DLD1 (cell line): ENCODE measurements at regions not wholly inside any gene's neighbourhood (a gene's known extent, or its start where the extent isn't known, plus 50 kb on each side); places are given as distances from the start of the nearest gene placed in this dataset.

Source experiments
- in situ Hi-C: cut with HindIII; loops from 2 replicates; pipeline ENCODE4 v1.10.0; 2017; ENCODE audit warnings: low sequenced_read_pairs

DNA sequence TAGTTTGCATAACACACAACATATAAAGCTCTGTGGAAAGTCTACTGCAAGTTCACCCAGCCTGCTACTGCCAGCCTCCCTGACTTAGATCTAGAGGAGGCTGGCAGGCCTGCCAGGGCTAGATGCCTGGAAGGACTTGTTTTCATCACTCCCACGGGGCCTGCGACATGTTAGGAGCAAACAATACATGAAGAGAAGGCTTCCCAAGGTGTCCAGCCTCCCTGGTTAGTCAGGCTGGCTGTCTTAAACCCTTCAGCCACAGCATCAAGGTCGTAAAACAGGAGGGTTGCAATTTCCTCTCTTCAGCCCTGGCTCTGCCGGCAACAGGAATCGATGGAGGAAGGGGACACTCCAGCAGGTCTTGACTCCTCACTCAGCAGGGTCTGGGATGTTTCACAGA lies 104.5 kb downstream of the NGF start:
- in situ Hi-C loops = no loop called here

- in situ Hi-C loops = no loop called here
These were observed 107.8 kb downstream of the NGF start for GRCh38 chr1:115230281-115230680.

DNA sequence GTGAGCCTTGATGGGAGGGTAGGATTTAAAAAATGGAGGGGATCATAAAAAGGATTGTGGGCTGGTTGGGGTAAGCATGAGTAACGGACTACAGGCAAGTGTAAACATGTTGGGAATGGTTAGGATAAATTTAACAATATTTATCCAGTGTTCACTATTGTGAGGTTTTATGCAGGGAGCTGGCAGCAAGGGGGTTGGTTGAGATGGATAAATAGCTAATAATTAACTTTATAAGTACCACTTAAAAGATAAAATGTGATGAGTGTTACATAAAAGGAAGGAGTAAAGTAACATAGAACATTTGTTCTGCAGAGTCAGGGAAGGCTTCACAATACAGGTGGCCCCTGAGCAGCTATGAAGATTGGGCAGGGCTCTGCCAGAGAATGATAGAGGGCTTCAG lies 109.0 kb downstream of the NGF start:
- in situ Hi-C loops = no loop called here

GRCh38 chr1:115228191-115228590 lies 109.9 kb downstream of the NGF start:
- in situ Hi-C loops = no loop called here

- in situ Hi-C loops = no loop called here
These were observed 110.5 kb downstream of the NGF start for GRCh38 chr1:115227346-115228082.

GRCh38 chr1:115225993-115226685 lies 111.9 kb downstream of the NGF start:
- in situ Hi-C loops = no loop called here

DNA sequence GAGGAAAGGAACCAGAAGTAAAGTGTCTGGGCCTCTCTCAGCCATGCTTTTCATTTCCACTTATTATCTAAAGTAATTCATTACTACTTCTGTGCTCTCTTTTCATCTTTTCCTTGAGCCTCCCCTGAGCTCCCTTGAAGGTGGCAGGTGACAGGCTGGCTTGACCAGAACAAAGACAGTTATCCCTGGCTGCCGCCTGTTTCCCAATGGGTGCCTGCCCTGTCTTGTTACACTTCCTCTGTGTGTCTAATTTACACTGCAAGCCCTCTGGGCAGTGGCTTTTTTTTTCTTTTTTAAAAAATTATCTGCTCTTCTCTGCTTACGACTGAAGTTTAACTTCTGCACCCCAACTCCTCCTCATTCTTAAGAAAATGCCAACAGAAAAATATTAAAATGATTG lies 113.4 kb downstream of the NGF start:
- in situ Hi-C loops = no loop called here

GRCh38 chr1:115222616-115223402 lies 115.2 kb downstream of the NGF start:
- in situ Hi-C loops = no loop called here

- in situ Hi-C loops = no loop called here
These were observed 117.4 kb downstream of the NGF start for GRCh38 chr1:115220340-115221270.

DNA sequence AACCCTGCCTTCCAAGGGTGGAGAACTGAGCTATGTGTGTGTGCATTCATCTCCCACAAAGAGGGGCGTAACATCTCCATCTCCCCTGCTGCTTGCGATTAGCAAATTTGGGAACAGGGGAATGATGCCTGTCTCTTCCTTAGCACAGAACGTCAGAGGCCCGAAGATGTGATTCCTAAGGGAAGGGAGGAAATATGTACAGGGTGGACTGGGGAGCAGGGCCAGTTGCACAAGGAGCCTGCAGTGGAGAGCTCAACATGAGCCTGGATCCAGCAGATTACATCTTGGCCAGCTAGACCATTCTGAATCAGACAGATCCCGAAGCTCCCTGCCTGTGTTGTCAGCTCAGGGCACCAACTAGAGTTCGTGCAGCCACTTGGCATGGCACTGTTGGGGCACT lies 118.1 kb downstream of the NGF start:
- in situ Hi-C loops = no loop called here

GRCh38 chr1:115218699-115219098 lies 119.3 kb downstream of the NGF start:
- in situ Hi-C loops = no loop called here

GRCh38 chr1:115218034-115218405 lies 120.0 kb downstream of the NGF start:
- in situ Hi-C loops = no loop called here

DNA sequence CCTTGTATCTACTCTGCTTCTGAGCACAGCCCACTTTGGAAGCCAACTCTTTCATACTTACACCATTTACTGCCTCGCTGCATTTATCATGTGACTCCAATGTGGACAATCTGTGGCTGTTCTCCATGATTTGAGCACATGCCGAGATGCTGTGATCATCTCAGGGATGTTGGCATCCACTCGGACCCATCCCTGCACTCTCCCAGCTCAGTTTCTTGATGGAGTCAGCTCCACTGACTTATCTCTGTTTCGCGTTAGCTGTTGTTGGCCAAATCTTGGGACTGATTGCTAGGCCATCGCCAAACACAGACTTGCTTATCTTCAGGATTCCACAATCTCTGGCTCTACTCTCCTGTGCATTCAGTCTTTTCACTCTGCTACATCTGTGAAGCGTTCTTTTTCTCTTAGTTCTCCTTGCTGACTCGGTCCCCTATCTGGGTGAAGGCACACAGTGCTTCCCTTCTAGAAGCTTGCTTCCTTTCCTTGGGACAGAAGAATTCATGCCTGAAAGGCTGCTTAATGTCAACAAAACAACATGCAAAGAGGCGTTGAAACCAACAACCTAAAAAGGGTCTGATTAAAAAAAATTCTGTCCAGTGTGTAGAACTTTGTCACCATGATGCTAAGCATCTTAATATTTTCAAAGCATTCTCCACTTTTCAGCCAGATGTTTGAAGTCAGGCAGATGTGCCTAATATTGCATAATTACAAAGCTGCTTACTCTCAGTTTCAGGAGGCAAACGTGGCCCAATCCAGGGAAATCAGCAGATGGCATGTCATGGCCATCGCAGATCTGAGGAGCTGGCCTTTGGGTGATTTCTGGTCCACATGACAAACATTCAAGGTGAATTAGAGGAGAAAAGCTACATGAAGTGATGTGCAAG lies 120.7 kb downstream of the NGF start:
- in situ Hi-C loops = no loop called here

DNA sequence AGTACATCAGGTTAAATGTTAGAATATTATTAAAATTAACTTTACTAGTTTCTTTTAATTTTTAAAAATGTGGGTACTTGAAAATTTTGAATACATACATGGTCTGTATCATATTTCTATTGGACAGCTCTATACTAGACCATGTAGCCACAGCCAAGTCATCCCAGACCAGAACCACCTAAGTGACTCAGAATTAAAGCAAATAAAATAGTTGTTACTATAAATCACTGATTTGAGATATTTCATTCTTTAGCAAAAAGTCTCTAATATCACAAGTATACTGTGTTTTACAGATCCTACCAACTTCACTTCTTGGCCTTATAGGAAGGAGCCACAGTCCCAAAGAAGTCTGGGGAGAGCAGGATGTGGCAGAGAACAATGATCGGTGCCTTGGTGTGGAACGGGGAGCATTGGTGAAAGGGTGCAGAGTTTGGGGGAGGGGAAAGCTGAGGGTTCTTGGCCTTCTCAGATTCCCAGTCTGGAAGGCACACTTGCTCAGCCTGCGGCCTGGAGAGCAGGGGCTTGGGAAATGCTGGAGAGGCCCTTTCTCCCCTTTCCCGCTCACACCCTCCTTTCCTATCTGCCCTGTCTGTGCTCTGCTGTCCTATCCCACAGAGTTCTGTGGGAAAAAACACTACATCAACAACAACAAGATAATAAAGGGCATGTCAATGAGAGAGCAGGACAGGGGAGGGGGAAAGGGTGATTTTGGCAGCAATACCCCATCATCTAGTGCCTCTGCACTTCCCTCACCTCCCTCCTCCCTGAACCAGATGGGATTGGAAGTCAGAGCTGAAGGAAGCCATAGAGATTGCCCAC lies 122.1 kb downstream of the NGF start:
- in situ Hi-C loops = no loop called here

DNA sequence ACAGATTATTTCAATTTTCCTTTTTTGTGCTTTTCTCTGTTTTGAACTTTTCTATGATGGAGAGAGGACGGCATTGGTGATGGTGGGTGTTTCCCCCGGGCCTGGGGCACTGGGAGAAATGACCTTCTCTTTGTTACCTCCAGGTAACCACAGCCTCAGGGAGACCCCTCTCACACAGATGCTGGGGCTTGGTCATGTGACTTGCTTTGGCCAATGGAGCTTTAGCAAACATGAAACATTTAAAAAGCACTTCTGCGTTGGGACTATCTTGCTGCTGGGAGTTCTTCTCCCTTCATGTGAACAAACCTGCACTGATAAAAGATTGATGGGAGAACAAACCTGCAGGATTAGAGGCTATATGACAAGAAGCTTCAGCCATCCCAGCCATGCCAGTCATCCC lies 122.9 kb downstream of the NGF start:
- in situ Hi-C loops = no loop called here

GRCh38 chr1:115214098-115214497 lies 124.0 kb downstream of the NGF start:
- in situ Hi-C loops = no loop called here

GRCh38 chr1:115213130-115213529 lies 123.8 kb upstream of the TSPAN2 start:
- in situ Hi-C loops = no loop called here

DNA sequence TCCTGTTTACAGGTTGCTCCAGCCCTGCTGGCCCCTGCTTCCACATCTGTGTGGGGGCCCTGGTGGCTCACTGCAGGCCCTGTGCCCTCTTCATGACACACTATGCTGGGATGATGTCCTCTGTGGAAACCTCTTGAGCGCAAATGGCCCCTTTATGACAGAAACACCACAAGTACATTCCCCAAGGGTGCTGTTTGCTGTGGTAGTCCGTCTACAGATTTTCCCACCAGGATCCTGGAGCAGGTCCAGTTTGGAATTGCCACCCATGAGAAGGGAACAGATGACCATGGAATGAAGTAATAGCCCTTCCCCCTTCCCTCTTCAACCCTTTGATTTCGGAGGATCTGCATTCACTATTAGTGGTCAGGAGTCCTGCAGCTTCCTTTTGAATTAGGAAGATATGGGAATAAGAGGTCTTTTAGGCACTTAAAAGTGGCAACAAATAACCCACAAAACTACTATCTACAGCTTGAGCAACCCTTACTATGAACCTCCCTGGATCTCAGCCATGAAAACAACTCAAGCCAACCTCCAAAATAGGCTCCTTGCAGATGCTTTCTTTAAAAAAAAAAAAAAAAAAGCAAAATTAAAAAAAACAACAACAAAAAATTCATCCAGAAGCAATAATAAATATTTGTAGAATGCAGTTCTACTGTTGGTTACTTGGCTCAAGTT lies 121.9 kb upstream of the TSPAN2 start:
- in situ Hi-C loops = no loop called here
